Suppressor macrophage treated with lipopolysaccharide for 1 hour (primary cell): ENCODE measurements at regions not wholly inside any gene's neighbourhood (a gene's known extent, or its start where the extent isn't known, plus 50 kb on each side); places are given as distances from the start of the nearest gene placed in this dataset.
"Not testable (repeated sequence)": the region's sequence is repeated elsewhere in the genome, so short reads cannot be mapped to it uniquely, and the experiment has no call there.

Experiments used
- DNase-seq, 3 donors: peaks; one replicate each; pipeline ENCODE4 v3.0.0-alpha.2; 2020 to 2022

DNA sequence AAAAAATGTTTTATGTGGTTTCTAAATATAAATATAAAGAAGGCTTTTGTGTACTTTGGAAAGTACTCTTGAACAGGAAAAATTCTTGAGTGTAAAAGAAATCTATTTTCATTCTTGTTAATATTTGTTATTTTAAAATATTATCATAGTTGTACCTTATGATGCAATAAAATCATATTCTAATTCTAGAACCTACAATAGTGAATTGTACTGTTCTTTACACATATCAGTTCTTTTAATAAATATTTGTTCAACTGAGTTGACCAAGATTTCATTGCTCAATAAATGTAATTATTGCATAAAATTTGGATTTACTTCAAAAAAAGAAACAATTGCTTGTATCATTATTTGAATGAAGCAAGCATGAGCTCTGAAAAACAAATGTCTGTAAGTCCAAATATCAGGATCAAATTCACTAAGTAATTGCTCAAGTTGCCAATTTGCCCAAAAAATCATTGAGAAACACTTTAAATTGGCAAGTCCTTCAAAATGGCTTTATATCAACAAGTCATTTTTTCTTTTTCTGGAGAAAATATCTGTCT is 191.6 kb upstream of the SLC16A7 start:
- no peak for DNase-seq

- peak; percentile 58 to 77 (median 68) for DNase-seq
These were observed 192.4 kb upstream of the SLC16A7 start for GRCh38 chr12:59403259-59403932.

DNA sequence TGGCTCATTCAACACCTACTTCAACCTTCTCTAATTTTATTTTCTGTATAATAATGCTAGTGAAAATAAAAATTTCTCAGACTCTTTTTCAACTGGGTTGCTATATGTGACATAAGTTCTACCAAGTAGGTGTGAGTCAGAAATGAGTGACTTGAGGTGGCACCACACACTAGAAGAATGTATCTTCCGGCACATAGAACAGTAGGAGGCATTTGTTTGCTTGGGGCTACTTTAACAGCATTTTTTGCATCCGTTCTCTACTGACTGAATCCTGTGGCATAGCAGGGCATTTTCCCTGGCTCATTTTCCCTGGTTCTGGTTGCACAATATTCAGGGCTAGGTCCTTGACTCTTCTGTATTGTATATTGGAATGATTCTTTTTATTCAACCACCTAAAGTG is 194.0 kb upstream of the SLC16A7 start:
- no peak for DNase-seq

GRCh38 chr12:59398164-59398563 is 197.7 kb upstream of the SLC16A7 start:
- no peak for DNase-seq

GRCh38 chr12:59396919-59397318 is 198.9 kb upstream of the SLC16A7 start:
- DNase-seq = no peak

DNA sequence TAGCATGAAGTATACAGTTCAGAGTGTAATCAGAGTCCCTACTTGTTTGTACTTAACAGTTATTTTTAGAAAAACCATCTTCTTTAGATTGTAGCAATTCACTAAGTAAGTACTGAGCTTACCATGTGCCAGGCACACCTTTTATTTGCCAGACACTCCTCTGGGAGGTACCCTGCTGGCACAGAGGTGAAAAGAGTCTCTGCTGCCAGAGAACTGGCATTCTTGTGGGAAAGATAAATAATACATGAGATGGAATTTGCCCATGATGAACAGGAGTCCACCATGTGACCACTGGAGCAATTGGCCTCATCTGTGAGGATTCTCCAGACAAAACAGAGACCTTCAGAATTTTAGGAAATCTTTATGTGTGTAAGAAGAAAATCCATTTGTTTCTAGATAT is 199.3 kb upstream of the SLC16A7 start:
- no peak for DNase-seq

- DNase-seq = not testable (repeated sequence)
These were observed 200.5 kb upstream of the SLC16A7 start for GRCh38 chr12:59395310-59395709.

- no peak for DNase-seq
These were observed 202.3 kb upstream of the SLC16A7 start for GRCh38 chr12:59393506-59393905.

DNA sequence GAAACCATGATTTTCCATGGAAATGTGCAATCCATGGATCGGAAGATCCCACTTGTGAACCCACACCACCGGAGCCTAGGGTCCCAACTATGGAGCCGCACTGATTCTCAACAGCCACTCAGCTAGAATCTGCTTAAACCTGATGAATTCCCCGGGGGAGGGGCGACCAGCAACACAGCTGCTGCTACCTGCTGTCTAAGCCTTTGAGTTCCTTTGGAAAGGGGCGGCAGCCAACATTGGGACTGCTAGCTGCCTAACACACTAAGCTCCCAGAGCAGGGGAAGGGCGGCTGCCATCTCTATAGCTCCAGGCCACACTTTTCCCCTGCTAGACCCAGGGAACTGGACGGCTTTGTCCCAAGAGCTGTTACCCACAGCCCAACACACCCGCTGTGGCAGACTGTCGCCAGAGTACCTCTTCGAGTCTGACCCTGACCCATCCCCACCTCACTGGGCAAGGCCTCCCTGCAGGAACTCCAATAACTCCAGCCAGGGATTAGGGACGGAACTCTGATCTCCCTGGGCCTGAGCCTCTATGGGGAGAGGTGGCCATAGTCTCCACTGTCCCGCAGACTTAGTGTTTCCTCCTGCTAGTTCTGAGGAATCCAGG is 205.8 kb upstream of the SLC16A7 start:
- no peak for DNase-seq

DNA sequence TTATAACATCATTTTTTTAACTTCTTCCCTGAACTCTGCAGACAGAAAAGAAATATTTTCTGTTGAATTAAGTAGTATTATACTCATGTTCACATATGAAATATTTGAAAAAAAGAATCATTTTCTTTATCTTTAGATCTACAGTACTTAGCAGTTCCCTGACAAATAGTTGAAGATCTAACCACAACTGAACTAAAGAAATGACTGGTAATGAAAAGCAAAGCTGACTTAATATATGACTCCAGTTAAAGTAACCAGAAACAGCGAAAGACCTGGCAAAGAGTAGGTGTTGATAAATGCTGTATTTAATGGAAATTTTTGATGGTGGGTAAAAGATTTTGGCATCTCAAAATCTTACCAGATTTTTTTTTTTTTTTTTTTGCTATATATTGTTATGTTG is 207.1 kb upstream of the SLC16A7 start:
- no peak for DNase-seq

DNA sequence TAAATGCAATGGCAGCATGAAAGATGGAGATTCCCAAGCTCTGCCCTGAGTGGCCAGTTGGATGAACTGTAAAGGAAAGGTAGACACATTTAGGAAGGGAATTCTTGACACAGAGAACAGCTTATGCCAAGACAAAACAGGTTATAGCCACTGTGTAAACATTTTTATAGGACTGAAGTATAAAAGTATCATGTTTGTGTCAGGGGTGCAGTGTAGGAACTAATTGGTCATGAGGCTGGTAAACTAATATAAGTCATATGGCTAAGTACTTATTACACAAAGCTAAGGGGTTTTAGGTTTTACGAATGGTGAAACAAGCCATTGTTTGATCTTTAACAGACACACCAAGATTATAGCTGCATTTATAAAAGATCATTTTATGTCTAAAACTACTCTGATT is 207.7 kb upstream of the SLC16A7 start:
- DNase-seq = no peak

DNA sequence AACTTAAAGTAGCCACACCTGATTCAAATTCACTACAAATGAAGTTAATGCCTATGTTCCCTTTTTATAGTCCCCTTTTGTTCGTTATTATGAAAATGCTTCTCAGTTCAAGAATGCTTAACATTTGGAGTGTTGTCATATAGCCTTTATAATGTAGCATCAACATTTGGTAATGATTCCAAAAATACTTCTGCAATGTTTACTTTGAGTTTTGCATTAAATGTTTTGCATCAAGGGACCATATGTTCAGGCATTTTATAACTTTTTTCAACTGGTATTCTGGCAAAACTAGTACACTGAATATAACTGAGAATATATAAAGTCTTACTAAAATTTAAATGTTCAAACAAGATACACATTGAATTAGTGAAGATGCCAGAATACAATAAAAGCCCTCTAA is 209.6 kb upstream of the SLC16A7 start:
- no peak for DNase-seq

GRCh38 chr12:59383079-59383822 is 212.6 kb upstream of the SLC16A7 start:
- DNase-seq = peak; percentile 12 to 51 (median 45)

DNA sequence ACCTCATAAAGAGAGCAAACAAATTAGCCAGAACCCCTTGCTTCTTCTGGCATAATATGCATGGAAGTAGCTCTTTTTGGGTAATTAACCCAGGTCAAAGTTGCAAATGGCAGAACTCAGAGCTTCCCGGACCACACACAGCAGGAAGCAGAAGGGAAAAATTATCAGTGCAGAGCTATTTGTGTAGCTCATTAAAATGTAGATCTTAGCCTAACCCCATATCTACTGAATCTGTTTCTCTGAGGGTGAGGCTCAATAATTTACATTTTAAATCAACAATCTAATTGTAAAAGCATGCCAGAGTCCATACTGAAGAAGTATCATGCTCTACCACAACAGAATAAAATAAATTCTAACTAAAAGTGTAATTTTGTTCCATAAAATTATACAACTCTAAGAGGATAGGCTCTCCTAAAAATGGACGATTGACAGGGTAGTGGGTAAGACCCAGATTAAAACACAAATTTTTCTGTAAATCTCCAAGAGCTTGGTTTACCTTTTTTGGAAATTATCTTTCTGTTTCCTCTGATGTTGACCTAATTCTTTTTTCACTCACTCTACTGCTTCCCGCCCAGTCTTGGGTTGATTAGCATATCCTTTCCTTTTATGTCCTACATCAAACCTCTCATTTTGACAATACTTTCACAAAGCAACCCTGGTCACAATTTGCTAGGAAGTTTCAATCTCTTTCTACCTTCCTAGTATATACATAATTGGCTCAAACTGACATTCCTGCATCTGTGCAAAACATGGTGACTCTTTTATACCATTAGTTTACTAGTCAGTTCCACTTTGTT is 213.3 kb upstream of the SLC16A7 start:
- no peak for DNase-seq

GRCh38 chr12:59381106-59381505 is 214.7 kb upstream of the SLC16A7 start:
- no peak for DNase-seq

DNA sequence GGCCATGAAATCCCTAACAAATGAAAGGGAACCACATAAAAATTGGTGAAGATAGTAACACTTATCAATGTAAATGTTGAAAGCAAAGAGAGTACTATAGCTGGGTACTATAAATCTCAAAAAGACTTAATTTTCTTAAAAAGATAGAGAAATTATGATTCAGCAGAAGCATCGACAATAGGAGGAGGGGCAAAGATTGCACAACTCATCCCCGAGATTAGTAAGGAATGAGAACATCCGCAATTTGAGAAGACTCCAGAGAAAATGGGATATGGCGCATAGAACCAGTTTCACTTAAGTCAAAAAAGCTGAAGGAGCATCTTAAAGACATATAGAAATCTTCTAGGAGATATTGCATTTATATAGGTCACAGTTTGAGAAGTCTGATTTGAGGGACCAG is 220.2 kb upstream of the SLC16A7 start:
- DNase-seq = peak in 1 of 3 donors; percentile 5

DNA sequence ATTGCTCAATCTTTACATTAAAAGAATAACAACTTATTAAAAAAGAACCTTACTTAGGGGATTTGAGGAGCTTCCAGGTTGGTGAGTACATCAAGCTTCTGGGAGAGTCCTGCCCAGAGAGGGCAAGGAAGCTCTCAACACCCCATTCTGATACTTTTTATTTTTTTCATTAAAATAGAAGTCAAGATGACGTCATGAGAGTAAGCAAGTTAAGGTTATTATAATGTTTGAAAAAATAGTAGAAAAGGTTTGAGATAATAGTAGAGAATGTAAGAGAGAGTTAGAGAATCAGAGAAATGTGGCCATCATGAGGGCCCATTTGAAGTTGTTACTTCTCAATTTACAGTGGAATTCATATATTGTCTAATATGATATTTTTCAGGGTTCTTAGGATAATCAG is 221.0 kb upstream of the SLC16A7 start:
- DNase-seq = no peak

- DNase-seq = peak in 2 of 3 donors; percentile 4 to 10
These were observed 222.9 kb upstream of the SLC16A7 start for GRCh38 chr12:59372956-59373355.

GRCh38 chr12:59370933-59371332 is 224.9 kb upstream of the SLC16A7 start:
- no peak for DNase-seq

- DNase-seq = no peak
These were observed 230.7 kb upstream of the SLC16A7 start for GRCh38 chr12:59365133-59365532.

- no peak for DNase-seq
These were observed 238.0 kb upstream of the SLC16A7 start for GRCh38 chr12:59357811-59358210.

DNA sequence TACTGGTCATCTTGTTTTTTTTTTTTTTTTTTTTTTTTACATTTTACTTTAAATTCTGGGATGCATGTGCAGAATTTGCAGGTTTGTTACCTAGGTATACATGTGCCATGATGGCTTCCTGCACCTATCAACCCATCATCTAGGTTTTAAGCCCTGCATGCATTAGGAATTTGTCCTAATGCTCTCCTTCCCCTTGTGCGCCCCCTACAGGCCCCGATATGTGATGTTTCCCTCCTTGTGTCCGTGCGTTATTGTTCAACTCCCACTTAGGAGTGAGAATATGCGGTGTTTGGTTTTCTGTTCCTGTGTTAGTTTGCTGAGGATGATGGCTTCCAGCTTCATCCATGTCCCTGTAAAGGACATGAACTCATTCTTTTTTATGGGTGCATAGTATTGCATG is 249.6 kb upstream of the SLC16A7 start:
- DNase-seq = peak in 1 of 3 donors; percentile 3

DNA sequence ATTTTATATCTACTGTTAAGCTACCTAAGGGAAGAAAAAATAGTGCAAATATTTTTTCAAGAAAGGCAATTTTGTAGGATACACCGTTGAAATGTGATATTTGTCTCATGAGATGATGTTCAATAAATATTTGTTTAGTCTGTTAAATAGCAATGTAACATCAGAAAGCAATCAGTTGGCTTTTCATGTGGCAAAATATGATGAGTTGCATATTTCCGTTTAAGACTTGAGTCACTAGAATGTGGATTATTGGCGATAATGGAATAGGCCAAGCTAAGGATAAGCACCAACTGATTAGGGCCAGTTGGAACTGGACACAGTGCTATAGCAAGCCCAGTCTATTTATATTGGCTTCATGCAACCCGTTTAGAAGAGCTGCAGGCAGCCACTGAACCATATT is 250.4 kb upstream of the SLC16A7 start:
- no peak for DNase-seq
